Keratinocyte (primary cell): ENCODE measurements at regions not wholly inside any gene's neighbourhood (a gene's known extent, or its start where the extent isn't known, plus 50 kb on each side); places are given as distances from the start of the nearest gene placed in this dataset.

ENCODE experiments used
- CTCF ChIP-seq, 3 experiments: IDR thresholded peaks in 1 of 3; conservative IDR thresholded peaks in 1 of 3; optimal IDR thresholded peaks in 1 of 3; 2 replicates in 2 of 3; 3 replicates in 1 of 3; pipeline versions ENCODE3 to v1.5.1; 2011; ENCODE audit warnings: low read length in 3 of 3, mild to moderate bottlenecking in 3 of 3, moderate library complexity in 2 of 3, control low read depth in 1 of 3, inconsistent platforms in 1 of 3; ENCODE audit not compliant: insufficient read depth in 2 of 3; ENCODE audit errors: extremely low read depth in 1 of 3
- EZH2 ChIP-seq: IDR thresholded peaks from one replicate; pipeline ENCODE4 v1.6.1; 2012; ENCODE audit warnings: inconsistent platforms, mild to moderate bottlenecking, low read length, moderate library complexity

GRCh38 chr2:144159240-144159639 is 360.7 kb downstream of the ZEB2 start:
- TF ChIP-seq CTCF (optimal IDR thresholded peaks at IDR 0.05 in 1 of 3, IDR thresholded peaks at IDR 0.05 in 1 of 3, conservative IDR thresholded peaks at IDR 0.05 in 1 of 3; ENCODE audit: extremely low read depth in 1 of 3, insufficient read depth in 2 of 3, low read length in 3 of 3) (no peak), EZH2 (no peak)
